GM18951 (cell line): ENCODE measurements at regions not wholly inside any gene's neighbourhood (a gene's known extent, or its start where the extent isn't known, plus 50 kb on each side); places are given as distances from the start of the nearest gene placed in this dataset.

Experiments used
- POLR2A ChIP-seq: IDR thresholded peaks from 4 replicates; pipeline ENCODE4 v1.6.1; 2011; ENCODE audit warnings: mild to moderate bottlenecking; ENCODE audit not compliant: insufficient read length, insufficient read depth; ENCODE audit errors: extremely low read depth
- in situ Hi-C: fragments of 300-500 bp; cut with MboI; formaldehyde crosslinking; loops from one replicate; pipeline ENCODE4 v1.12.0; 2022; ENCODE audit warnings: low sequenced_read_pairs, mixed read lengths, inconsistent platforms; ENCODE audit not compliant: unreplicated experiment

GRCh38 chr5:168153876-168154270 lies 137.6 kb upstream of the WWC1 start:
- in situ Hi-C loops: no loop called here
- TF ChIP-seq POLR2A: no peak

GRCh38 chr5:168155585-168155984 lies 135.9 kb upstream of the WWC1 start:
- no peak for TF ChIP-seq POLR2A
- in situ Hi-C loops: no loop called here

DNA sequence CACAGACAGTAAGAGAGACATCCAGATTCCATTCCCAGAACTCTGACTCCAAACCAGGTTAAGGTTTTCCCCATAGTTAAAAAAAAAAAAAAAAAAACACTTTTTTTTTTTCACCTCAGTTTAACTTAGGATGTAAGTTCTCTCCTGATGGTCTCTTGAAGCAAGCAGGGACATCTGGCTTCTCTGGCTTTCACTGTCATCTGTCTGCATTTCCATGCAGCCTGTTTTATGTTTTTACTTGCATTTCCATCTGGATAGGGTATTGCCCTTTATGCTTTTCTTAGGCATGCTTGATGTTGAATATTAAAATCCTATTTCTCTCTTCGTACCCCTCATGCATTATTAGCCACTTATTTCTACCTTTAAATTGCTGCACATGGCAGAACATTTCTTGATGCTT lies 135.3 kb upstream of the WWC1 start:
- no peak for TF ChIP-seq POLR2A
- in situ Hi-C loops: no loop called here

- in situ Hi-C loops: no loop called here
- TF ChIP-seq POLR2A: no peak
These were observed 134.3 kb upstream of the WWC1 start for GRCh38 chr5:168157141-168157540.

DNA sequence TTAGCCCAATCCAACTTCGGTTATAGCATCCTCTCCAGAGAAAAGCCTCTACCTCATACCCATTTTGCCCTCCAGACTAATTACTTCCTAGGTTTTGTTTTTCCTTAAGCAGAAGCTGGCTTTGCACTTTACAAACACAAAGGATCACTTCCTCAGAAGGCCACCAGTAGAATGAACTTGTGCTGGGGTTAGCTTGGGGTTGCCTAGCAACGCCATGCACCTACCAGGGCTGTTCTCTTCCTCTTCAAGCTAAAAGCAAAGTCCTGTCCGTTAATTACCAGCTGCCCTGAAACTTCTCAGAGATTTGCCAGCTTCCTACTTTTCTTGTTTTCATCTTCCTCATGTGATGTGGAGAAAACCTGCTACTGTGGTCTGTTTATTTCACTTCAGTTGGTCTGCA lies 132.0 kb upstream of the WWC1 start:
- no peak for TF ChIP-seq POLR2A
- in situ Hi-C loops: no loop called here

DNA sequence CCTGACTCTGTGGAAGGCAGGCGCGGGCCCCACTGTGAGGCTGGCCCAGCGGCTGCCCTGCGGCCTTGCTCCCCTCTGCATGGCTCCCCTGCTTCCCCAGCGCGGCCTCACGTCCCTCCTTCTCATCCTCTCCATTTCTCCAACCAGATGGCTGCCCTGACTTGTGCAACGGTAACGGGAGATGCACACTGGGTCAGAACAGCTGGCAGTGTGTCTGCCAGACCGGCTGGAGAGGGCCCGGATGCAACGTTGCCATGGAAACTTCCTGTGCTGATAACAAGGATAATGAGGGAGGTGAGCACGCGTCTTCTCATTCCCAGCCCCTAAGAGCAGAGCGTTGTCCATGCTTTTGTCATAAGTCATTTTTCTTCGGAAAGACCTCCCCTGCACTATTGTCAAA lies 129.0 kb upstream of the WWC1 start:
- no peak for TF ChIP-seq POLR2A
- in situ Hi-C loops: no loop called here

DNA sequence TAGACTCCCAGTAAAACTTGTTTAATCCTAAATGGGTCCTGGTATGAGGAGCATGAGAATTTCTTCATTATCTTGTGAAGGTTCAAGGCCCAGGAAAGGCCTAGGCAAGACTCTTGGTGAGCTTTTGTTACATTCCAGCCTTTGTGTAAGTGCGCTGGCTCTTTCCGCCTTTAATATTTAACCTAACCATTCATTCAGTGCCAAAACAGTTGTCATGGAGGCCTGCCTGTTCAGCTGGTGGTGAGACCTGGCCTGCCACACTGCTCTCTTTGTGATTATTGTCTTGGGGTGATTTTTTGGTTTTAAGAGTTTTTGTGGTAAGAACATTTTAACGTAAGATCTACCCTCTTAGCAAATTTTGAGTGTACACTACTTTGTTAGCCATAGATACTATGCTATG lies 127.5 kb upstream of the WWC1 start:
- in situ Hi-C loops: no loop called here
- no peak for TF ChIP-seq POLR2A

- in situ Hi-C loops: no loop called here
- TF ChIP-seq POLR2A: no peak
These were observed 126.1 kb upstream of the WWC1 start for GRCh38 chr5:168165221-168165914.

GRCh38 chr5:168165977-168166376 lies 125.5 kb upstream of the WWC1 start:
- in situ Hi-C loops: no loop called here
- TF ChIP-seq POLR2A: no peak

DNA sequence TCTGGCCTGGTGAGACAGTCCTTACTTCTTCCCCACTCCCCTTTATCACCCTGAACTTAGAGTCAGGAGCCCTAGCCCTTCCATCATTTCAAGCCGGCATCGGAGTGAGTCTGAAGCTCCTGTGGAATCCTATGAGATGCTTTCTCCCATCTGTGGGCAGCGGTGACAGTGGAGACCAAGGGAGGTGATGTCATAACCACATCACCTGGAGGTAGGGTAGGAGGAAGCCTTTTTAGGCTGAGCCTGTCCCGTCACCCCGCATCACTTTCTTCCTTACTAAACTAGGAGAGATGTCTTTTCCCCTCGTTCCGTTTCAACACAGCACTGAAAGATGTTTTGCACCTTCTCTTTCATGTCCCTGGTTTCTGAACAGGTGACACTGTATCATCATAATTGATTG lies 124.1 kb upstream of the WWC1 start:
- no peak for TF ChIP-seq POLR2A
- in situ Hi-C loops: no loop called here

GRCh38 chr5:168168978-168169698 lies 122.3 kb upstream of the WWC1 start:
- no peak for TF ChIP-seq POLR2A
- in situ Hi-C loops: no loop called here

DNA sequence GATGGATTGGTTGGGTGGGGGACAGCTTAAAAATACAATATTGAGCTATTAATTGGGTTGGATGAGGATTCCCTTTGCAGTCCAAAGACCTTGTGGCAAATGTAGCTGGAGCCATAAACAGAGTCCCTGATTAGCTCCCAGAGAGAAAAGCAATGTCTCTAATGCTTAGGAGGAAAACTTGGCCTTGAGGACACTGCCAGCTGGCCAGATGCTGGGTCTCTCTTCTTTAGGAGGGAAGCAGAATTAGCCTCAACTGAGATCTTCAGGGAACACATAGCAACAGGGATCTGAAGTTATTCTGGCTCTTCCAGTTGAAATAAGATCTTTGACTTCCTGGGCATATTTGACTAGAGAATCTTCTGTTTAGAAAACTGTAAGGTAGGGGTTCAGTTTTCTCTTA lies 121.7 kb upstream of the WWC1 start:
- no peak for TF ChIP-seq POLR2A
- in situ Hi-C loops: no loop called here

- TF ChIP-seq POLR2A: no peak
- in situ Hi-C loops: no loop called here
These were observed 119.3 kb upstream of the WWC1 start for GRCh38 chr5:168171901-168172759.
